Peyer's patch (tissue), 4 donors: ENCODE measurements at regions not wholly inside any gene's neighbourhood (a gene's known extent, or its start where the extent isn't known, plus 50 kb on each side); places are given as distances from the start of the nearest gene placed in this dataset.

Experiments
- DNase-seq, 3 donors: peaks; one replicate each; pipeline ENCODE4 v3.0.0-alpha.2; 2017 to 2019
- H3K27ac ChIP-seq, 4 donors: fragments of 200-600 bp; sonication (generic); one replicate each; pipeline ENCODE4 v1.5.1; 2016 to 2019
- H3K27me3 ChIP-seq, 2 donors: fragments of 200-600 bp; sonication (generic); one replicate each; pipeline ENCODE4 v1.5.1; 2019
- H3K36me3 ChIP-seq, 3 donors: fragments of 200-600 bp; sonication (generic); one replicate each; pipeline ENCODE4 v1.5.1; 2016 to 2019
- H3K4me1 ChIP-seq, 4 donors: fragments of 200-600 bp; sonication (generic); one replicate each; pipeline ENCODE4 v1.5.1; 2016 to 2019
- H3K4me3 ChIP-seq, 4 donors: fragments of 200-600 bp; sonication (generic); 1 replicate in 3 of 4; 2 replicates in 1 of 4; pipeline ENCODE4 v1.5.1; 2016 to 2019; ENCODE audit warnings: mild to moderate bottlenecking in 1 of 4
- H3K9me3 ChIP-seq, 4 donors: fragments of 200-600 bp; sonication (generic); one replicate each; pipeline ENCODE4 v1.5.1; 2016 to 2019; ENCODE audit warnings: mild to moderate bottlenecking in 1 of 4
- CTCF ChIP-seq, 6 experiments: fragments of 450-650 bp in 4 of 6; fragments of 200-600 bp in 2 of 6; sonication (generic) in 1 of 6; IDR thresholded peaks; one replicate each; pipeline ENCODE4 v1.5.1; 2017 to 2019; ENCODE audit warnings: antibody characterized with exemption in 6 of 6, mild to moderate bottlenecking in 3 of 6, moderate library complexity in 1 of 6
- POLR2A ChIP-seq, 2 donors: fragments of 450-650 bp; IDR thresholded peaks; one replicate each; pipeline ENCODE4 v1.5.1; 2017; ENCODE audit warnings: antibody characterized with exemption in 2 of 2, mild to moderate bottlenecking in 2 of 2, moderate library complexity in 2 of 2

- Histone ChIP-seq H3K27me3 (no peaks in the 10 kb centered on the region), H3K4me3 (no peak overlapping the region), H3K27ac (no peak overlapping the region), H3K4me1 (no peaks in the 10 kb centered on the region), H3K9me3 (no peaks in the 10 kb centered on the region), H3K36me3 (no peaks in the 10 kb centered on the region)
- DNase-seq, result no peak
- TF ChIP-seq CTCF (IDR thresholded peaks at IDR 0.05) (no peak), POLR2A (IDR thresholded peaks at IDR 0.05) (no peak)
Observed at GRCh38 chr3:105108823-105109222, 257.9 kb upstream of the ALCAM start.

DNA sequence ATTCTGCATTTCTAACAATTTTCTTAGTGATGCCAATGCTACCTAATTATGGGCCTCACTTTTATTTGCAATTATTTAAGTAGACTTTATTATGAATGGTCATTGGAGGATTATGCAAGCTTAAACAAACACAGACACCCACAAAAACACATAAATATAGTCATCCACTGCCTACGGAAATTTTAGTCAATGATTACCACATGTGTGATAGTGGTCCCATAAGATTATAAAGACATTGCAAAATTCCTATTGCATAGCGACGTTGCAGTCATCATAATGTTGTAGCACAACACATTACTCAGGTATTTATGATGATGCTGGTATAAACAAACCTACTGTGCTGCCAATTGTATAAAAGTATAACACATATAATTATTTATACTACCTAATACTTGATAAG is 247.8 kb upstream of the ALCAM start:
- TF ChIP-seq CTCF (IDR thresholded peaks at IDR 0.05) (no peak), POLR2A (IDR thresholded peaks at IDR 0.05) (no peak)
- H3K4me1 ChIP-seq, result no peaks in the 10 kb centered on the region

DNA sequence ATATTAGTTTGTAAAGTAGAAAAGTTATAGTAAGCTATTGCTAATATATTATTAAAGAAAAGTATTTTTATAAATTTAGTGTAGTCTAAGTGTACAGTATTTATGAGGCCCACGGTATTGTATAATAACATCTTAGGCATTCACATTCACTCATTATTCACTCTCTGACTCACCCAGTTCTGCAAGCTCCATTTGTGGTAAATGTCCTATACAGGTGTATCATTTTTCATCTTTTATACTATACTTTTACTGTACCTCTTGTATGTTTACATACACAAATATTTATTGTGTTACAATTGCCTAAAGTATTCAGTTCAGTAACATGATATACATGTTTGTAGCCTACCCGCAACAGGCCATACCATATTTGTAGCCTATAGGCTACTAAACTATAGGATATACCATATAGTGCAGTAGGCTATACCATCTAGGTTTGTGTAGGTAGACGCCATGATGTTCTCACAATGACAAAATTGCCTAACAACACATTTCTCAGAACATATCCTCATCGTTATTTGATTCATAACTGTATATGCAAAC is 246.8 kb upstream of the ALCAM start:
- H3K4me1 ChIP-seq, result no peaks in the 10 kb centered on the region
- H3K27ac ChIP-seq, result no peak overlapping the region
- no peaks in the 10 kb centered on the region for H3K36me3 ChIP-seq
- DNase-seq, result no peak
- TF ChIP-seq POLR2A (IDR thresholded peaks at IDR 0.05) (no peak), CTCF (IDR thresholded peaks at IDR 0.05) (no peak)
- H3K4me3 ChIP-seq, result no peak overlapping the region
- H3K9me3 ChIP-seq, result no peaks in the 10 kb centered on the region
- H3K27me3 ChIP-seq, result no peaks in the 10 kb centered on the region

More for the DNA sequence above, 247.8 kb upstream of the ALCAM start:
- Histone ChIP-seq H3K27ac (no peak overlapping the region), H3K4me3 (no peak overlapping the region), H3K9me3 (no peaks in the 10 kb centered on the region), H3K27me3 (no peaks in the 10 kb centered on the region), H3K36me3 (no peaks in the 10 kb centered on the region)
- no peak for DNase-seq

- TF ChIP-seq CTCF (IDR thresholded peaks at IDR 0.05) (no peak), POLR2A (IDR thresholded peaks at IDR 0.05) (no peak)
- Histone ChIP-seq H3K27me3 (no peaks in the 10 kb centered on the region), H3K36me3 (no peaks in the 10 kb centered on the region), H3K27ac (no peak overlapping the region), H3K4me1 (no peaks in the 10 kb centered on the region), H3K9me3 (peaks cover 0 to 5% (median 0%) of the 10 kb centered on the region in 4 donors), H3K4me3 (no peak overlapping the region)
- DNase-seq, result no peak
Observed at GRCh38 chr3:105130911-105131310, 235.8 kb upstream of the ALCAM start.

GRCh38 chr3:105137911-105138310 is 228.8 kb upstream of the ALCAM start:
- TF ChIP-seq CTCF (IDR thresholded peaks at IDR 0.05) (no peak), POLR2A (IDR thresholded peaks at IDR 0.05) (no peak)
- H3K27me3 ChIP-seq, result no peaks in the 10 kb centered on the region
- no peaks in the 10 kb centered on the region for H3K9me3 ChIP-seq
- H3K4me3 ChIP-seq, result no peak overlapping the region
- no peak overlapping the region for H3K27ac ChIP-seq
- no peaks in the 10 kb centered on the region for H3K4me1 ChIP-seq
- DNase-seq, result no peak
- H3K36me3 ChIP-seq, result no peaks in the 10 kb centered on the region
